ENCODE measurements at regions not wholly inside any gene's neighbourhood (a gene's known extent, or its start where the extent isn't known, plus 50 kb on each side); places are given as distances from the start of the nearest gene placed in this dataset.
"Not testable (repeated sequence)": the region's sequence is repeated elsewhere in the genome, so short reads cannot be mapped to it uniquely, and the experiment has no call there.

DNA sequence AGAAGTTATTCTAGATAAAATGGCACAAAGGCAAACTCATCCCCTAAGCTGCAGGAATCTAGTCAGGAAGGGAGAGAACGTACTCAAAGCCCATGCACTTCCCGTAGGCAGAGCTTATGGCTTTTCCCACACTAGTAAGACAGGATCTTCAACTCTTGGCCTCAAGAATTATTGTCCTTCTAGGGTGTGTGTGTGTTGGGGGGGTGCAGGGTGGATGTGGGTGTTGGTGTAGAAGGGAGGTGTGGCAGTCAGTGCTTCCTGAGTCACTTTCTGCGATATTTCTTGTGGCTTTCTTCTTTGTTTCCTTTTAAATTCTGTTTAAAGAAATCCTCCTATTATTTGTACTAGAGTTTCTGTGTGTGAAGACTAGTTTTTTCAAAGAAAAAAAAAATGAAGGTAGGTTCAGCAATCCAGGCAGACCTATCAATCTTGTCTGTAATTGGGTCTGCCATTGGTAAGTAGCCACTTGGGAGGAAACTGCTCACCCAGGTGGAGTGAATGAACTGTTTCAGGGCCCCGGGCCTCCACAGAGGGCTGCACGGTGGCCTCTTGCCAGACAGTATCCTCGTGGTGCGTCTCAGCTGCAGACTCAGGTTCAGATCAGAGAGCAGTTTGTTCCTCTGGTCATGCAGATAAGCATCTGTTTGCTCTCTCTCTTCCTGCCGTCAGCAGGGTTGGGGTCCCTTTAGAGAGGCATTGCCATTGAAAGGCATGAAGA lies 131.9 kb downstream of the NPR3 start:
- DNase-seq (ENCODE audit: low read depth) = no peak

DNA sequence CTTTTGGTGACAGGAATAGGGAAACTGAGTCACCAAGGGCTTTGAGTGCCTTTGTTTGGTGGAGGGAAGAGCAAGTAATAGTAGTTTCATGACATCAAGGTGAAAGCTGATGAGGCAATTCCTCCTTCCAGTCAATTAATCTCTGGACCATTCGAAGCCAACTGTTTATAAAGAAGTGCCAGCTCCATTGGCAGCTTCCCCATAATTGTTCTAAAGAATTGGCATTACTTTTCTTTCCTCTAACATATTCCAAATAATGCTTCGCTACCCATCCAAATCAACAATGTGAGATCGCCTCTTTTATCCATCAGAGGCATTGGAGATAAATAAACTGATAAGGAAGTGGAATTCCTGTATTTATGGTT lies 132.4 kb downstream of the NPR3 start:
- no peak for DNase-seq (ENCODE audit: low read depth)

DNA sequence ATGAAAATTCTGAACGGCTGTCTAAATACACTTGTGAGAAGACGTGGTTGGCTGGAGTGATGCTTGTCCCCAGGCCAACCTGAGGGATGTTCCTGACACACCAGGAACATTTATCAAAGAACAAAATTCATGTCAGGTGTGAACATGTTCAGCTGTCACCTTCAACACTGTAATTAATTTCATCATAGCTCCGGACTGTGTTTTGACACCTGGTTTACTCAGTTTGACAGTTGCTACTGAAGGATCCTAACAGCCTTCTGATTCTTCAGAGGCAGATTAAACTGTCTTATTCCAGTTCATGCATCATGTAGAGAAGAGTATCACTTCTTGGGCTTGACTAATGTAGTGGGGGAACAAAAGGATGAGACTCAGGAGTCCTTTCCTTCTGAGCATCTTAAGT lies 134.1 kb downstream of the NPR3 start:
- DNase-seq (ENCODE audit: low read depth) = no peak

DNA sequence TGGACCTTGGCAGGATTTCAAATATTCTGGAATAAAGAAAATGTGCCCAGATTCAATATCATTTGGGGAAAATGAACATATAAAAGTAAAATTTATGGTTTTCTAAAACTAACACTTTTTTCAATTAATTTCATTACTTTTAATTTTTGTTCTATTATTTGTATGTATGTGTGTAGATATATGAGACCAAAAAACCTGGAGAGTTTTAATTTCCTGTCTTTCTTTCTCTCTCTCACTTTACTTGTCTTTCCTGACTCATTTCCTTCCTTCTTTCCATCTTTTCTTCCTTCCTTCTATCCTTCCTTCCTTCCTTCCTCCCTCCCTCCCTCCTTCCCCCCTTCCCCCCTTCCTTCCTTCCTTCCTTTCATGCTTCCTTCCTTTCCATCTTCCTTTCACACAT lies 137.0 kb downstream of the NPR3 start:
- no peak for DNase-seq (ENCODE audit: low read depth)

DNA sequence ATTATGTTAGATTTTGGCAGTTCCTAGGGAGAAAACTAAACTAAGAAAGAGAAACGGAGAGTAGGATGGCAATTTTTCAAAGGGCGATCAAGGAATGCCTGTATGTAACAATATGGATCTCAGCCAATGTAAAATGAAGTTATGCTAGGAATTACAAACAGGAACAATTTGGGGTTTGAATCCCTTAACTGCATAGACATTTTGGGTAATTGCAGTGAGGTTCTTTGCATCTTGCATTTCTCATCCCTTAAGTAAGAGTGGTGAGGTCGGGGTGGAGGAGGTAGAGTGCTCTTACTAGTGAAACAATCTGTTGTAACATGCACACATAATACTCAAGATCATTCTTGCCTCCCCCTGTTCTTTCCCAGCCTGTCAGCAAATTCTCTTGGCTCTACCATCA lies 137.6 kb downstream of the NPR3 start:
- no peak for DNase-seq (ENCODE audit: low read depth)

DNA sequence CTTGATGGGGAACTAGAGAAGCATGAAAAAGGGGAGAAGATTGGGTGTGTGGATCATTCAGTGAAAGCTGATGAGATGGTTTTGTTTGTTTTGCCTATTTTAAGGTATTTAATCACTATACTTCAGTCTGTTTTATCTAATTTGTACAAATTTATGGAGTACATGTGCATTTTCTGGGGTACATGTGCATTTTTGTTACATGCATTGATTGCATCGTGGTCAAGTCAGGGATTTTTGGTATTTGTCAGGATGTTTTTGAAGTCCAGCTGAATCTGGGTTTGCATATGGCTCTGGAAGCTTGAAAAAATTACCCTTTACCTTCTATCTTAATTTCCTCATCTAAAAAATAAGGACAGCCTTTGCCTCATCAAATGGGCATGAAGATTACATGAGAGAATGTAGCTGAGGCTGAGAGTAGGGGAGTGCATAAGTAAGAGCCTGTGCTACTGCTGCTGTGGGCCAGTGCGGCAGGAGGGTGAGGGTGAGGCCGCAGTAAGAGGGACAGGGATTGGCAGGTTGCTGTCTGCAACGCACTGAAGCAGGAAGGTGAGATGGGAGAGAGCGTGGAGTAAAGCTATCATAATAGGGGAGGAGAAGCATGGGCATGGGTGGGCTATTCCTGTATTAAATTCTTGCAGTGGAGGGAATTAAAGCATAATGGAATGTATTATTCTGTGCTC lies 139.8 kb downstream of the NPR3 start:
- no peak for DNase-seq (ENCODE audit: low read depth)

DNA sequence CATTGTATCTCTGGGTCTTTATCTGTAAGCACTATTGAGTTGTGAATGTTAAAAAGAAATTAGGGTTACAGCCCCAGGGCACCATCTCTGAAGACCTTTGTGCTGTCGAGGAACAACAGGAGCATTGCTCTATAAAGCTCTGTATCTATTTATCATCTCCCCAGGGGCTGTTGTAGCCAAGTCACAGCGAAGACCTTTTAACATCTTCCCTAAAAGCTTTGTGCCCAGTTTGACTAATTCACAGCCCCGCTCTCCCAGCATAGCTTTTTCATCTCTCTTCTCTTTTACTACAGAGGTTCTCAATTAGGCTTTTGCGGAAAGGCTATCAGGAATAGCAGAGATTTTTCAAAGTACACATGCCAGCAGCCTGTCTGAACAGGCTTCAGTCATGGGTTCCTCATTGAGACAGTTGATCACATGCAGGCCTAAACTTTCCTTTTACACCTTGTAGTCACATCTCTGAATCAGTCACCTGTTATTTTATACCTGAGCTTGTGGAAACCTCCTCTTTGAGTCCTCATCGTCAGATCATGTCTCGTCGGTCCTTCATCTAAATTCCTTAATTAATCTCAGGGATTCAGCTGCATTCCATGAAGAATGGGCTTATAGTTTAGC lies 140.5 kb downstream of the NPR3 start:
- no peak for DNase-seq (ENCODE audit: low read depth)

DNA sequence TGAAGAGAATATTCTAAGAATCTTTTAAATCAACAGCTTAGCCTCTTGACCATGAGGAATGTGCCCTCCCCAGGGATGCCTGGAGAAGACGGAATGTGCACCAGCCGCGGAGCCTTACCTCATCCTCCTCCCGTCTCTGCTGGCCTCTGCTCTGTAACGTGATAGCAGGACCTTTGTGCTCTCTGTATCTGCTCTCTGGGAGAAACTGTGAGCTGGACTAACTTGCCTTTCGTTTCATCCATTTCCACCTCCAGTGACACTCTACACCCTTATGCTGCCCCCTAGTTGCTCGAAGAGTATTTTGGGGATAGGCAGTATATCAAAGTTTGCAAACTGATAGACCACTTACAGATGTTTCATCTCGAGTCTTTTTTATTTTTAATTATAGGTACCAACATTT lies 141.4 kb downstream of the NPR3 start:
- no peak for DNase-seq (ENCODE audit: low read depth)

DNA sequence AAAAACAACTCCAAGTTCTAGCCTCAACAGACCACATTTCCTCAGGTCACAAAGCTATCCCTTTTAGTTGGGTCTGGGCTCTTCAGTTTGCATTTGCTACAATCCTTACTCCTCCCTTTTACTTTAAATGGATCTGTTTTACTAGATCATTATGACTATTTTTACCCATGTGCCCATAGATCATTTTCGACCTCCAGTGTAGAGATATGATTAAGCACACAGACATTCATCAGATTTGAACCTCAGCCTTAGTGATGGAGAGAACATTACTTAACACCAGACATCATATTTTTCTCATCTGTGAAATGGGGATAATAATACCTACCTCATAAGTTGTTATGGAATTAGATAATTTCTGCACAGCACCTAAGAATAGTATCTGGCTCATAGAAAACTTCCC lies 141.9 kb downstream of the NPR3 start:
- no peak for DNase-seq (ENCODE audit: low read depth)

DNA sequence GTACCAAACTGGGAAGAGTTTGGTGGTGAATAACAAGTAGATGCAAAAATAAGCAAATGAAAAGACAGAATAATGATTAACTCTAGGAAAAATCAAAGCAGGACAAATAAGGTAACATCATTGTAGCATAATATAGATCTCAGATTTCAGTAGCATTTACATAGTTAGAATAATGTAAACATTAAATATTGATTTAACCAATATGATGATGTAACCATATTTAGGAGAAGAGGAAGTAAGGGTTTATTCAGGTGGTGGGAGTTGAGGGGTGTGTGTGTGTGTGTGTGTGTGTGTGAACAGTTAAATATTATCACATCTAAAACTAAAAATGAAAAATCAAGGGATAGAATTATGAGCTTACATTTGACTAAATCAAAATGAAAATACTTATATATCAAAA lies 143.4 kb downstream of the NPR3 start:
- DNase-seq (ENCODE audit: low read depth) = no peak

DNA sequence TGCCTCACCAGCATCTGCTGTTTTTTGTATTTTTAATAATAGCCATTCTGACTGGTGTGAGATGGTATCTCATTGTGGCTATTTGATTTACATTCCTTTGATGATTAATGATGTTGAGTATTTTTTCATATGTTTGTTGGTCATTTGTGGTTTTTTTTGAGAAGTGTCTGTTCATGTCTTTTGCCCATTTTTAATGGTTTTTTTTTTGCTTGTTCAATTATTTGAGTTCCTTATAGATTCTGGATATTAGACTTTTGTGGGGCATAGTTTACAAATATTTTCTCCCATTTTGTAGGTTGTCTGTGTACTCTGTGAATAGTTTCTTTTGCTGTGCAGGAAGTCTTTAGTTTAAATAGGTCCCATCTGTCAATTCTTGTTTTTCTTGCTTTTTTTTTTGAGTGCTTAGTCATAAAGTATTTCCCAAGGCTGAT lies 148.1 kb downstream of the NPR3 start:
- no peak for DNase-seq (ENCODE audit: low read depth)

DNA sequence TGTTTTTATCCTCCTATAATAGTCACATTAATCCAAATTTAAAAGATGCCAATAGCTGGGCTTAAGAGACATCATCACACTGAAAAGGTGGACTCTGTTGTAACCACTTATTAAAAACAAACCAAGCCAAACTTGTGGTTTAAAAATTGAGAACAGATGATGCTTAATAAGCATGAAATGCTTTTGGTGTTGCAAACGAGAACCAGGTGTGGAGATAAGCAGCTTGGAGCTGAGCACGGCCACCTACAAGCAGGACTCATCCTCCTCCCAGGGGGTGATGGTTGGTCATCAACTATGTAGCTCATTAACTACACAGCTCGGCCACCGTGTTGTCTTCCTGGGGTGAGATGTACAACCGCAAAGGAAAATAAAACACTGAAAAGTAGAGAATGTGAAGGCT lies 154.4 kb downstream of the NPR3 start:
- DNase-seq (ENCODE audit: low read depth) = no peak

DNA sequence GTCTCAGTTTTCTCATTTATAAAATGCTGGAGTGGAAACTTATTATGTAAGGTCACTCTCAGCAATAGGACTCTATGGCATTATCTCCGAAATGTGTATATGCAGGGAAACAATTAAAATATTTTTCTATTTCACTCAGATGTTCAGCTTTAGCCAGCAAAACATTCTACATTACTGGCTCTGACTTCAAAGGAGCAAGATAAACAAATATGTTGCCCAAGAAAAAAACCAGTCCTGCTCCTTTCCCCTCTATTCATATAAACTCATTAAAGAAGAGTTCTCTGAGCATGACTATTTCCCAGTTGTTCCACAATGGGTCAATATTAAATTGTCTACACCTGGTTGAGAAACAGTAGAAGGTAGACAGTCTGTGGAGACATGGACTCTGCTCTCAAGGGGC lies 155.0 kb downstream of the NPR3 start:
- no peak for DNase-seq (ENCODE audit: low read depth)

DNA sequence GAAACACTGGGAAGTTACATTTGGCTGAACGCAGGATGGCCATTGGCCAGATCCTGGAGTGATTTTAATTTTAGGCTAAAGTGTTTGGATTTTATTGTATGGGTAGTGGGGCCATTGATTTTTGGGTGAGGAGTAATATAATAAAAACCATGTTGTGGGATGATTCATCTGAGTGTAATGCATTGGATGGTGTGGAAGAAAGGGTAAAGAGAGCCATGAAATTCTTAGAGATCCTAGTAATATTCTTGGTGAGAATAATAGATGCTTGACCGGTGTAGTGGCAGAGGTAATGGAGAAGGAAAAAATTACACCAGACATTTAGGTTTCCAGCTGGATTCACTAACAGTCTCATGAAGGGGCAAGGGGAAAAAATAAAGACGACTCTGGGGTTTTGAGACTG lies 158.1 kb downstream of the NPR3 start:
- no peak for DNase-seq (ENCODE audit: low read depth)

DNA sequence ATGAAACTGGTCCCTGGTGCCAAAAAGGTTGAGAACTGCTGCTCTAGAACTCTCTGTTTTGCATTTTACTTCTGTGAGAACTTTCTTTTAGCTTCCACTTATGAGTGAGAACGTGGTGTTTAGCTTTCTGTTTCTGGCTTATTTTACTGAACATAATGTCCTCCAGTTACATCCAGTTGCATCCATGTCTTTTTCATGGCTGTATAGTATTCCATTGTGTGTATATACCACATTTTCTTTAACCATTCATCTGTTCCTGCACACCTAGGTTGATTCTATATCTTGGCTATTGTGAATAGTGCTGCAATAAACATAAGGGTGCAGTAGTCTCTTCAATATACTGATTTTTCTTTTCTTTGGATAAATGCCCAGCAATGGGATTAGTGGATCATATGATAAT lies 165.7 kb downstream of the NPR3 start:
- DNase-seq (ENCODE audit: low read depth) = no peak

DNA sequence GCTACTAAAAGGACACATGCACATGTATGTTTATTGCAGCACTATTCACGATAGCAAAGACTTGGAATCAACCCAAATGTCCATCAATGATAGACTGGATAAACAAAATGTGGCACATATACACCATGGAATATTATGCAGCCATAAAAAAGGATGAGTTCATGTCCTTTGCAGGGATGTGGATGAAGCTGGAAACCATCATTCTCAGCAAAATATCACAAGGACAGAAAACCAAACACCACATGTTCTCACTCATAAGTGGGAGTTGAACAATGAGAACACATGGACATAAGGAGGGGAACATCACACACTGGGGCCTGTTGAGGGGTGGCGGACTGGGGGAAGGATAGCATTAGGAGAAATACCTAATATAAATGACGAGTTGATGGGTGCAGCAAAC lies 168.2 kb downstream of the NPR3 start:
- DNase-seq (ENCODE audit: low read depth) = not testable (repeated sequence)

DNA sequence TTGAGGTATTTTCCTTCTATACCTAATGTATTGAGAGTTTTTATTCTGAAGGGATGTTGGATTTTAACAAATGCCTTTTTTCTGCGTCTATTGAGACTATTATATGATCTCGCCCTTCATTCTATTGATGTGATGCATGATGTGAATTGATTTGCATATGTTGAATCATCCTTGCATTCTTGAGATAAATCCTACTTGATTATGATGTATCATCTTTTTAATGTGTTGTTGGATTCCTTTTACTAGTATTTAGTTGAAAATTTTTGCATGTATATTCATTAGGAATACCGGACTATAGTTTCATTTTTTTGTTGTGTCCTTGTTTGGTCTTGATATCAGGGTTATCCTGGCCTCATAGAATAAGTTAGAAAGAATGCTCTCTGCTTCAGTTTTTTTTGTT lies 169.7 kb downstream of the NPR3 start:
- DNase-seq (ENCODE audit: low read depth) = no peak

DNA sequence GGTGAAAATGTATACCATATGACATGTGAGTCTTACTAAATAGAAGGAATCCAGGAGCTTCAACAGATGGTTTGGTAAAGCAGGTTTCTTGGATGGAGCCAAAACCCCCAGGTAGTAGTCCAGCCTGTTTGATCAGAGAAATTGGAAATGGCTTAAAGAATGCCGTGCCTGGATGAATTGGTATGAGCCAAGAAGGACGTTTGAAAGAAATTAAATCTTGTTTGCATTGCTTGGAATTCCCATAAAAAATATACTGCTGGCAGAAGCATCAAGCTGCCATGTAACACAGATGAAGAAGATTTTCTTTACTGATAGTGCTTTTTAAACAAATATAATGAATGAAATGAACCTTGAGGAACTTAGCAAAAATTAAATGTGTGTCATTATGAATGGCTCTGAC lies 176.3 kb downstream of the NPR3 start:
- DNase-seq (ENCODE audit: low read depth) = no peak

DNA sequence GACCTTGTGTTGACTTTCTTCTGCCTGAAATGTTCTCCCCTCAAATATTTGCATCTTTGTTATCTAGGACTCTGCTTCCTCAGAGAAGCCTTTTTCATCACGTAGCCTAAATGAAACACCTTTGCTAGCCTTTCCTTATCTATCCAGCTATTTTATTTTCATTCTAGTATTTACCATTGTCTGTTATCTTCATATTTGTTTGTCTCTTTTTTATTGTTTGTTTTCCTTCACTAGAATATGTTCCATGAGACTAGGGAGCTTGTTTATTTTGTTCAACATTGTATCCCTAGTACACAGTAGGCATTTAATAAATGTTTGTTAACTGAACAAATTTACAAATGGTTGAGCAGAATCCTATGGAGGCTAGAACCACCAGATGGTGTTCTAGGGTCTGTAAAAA lies 178.0 kb downstream of the NPR3 start:
- no peak for DNase-seq (ENCODE audit: low read depth)

DNA sequence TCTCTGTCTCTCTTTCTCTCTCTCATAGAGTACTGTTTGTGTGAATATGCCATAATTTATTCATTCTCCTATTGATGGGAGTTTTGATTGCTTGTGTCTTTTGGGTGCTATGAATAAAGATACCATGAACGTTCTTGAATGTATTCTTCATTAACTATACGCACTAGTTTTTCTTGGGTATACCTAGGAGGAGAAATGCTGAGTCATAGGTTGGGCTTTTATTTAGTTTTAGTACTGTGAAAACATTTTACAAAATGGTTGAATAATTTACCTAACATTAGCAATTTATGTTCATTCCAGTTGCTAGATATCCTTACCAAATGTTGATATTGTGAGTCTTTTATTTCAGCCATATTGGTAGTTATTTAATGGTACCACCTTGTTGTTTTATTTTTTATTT lies 192.5 kb downstream of the NPR3 start:
- DNase-seq (ENCODE audit: low read depth) = no peak

DNA sequence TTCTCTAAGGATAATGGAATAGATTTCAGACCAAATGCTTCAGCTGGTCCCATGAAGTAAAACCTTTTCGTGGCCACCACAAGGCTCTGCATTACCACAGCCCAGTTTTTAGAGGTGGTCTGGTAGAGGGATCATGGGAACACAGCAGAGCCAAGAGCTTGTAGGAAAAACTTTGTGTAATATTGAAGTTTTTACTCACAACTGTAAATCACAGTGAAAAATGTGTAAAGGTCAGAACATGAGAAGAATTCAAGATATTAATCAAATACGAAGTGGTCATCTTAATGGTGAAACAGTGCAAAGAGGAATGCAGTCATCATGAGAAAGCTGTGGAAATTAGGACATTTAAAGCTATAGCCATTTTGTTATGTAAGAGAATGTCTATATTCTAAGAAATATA lies 197.5 kb downstream of the NPR3 start:
- DNase-seq (ENCODE audit: low read depth) = no peak

DNA sequence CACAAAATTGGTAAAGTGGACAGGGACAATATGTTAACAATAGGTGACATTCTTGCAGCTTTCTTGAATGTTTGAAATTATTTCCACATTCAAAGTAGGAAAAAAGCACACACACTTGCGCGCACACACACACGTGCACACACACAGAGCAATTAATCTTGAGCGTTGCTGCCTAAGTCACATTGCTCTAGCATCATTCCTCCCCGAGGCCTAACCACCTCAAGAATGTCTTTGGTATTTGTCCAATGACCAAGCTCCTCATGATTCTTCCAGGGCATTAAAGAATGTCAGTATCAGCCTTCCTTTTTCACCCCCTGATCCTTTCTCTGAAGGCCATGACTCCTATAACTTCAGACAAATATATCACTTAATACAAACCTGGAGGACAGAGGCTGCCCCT lies 198.1 kb downstream of the NPR3 start:
- DNase-seq (ENCODE audit: low read depth) = no peak

DNA sequence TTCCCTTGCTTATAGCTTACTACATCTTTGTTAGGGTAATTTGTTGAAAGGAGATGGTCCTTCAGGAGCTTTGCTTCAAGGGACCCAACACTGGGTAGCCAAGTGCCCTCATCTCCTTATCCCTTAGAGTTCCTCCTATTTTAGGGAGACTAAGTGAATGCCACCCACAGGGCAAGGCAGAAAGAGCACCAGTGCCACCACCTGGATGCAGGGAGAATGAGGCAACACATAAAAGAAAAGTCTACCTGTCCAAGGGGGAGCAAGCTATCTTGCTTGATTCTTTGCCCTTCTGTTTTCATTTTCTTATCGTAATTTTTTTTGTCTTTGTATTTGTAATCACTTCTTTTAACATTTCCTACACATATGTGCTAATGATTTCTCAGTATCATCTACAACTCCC lies 205.5 kb downstream of the NPR3 start:
- no peak for DNase-seq (ENCODE audit: low read depth)

DNA sequence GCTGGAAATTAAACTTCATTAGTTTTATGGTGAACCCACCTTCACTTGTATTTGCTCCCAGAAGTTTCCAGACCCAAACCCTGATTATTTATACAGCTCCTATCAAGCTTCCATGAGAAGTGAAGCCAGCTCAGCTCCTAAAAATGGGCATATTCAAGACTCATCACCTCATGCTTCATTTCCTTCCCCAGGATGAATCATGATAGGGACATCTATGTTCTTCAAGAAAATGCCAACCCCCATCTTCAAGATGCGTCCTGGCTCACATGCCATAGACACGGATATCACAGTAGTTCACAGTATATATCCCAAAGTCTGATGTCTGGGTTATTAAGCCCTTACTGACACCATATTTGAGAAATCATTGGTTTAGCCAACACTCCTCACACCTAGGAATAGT lies 217.6 kb downstream of the NPR3 start:
- no peak for DNase-seq (ENCODE audit: low read depth)

All from forelimb muscle (tissue), 1 donor.